ENCODE measurements at regions not wholly inside any gene's neighbourhood (a gene's known extent, or its start where the extent isn't known, plus 50 kb on each side); places are given as distances from the start of the nearest gene placed in this dataset.
"Not testable (repeated sequence)": the region's sequence is repeated elsewhere in the genome, so short reads cannot be mapped to it uniquely, and the experiment has no call there.

GRCh38 chrY:9278842-9279241 is 58.4 kb upstream of the TSPY4 start:
- not testable (repeated sequence) for H3K4me3 ChIP-seq (ENCODE audit: low read length); DNase-seq (ENCODE audit: low read depth, low spot score)

All from Jurkat, Clone E6-1 (cell line).